Neural crest cell (in vitro differentiated cells): ENCODE measurements at regions not wholly inside any gene's neighbourhood (a gene's known extent, or its start where the extent isn't known, plus 50 kb on each side); places are given as distances from the start of the nearest gene placed in this dataset.

Source experiments
- DNase-seq: peaks from one replicate; pipeline ENCODE4 v3.0.0; 2021; ENCODE audit warnings: low read depth, mixed read lengths, low spot score
- H3K27ac Mint-ChIP-seq: one replicate; pipeline ENCODE4 v1.8.0; 2021; ENCODE audit warnings: mild to moderate bottlenecking, mixed read lengths; ENCODE audit not compliant: unreplicated experiment
- H3K27me3 Mint-ChIP-seq: 2 replicates; pipeline ENCODE4 v1.8.0; 2021; ENCODE audit warnings: low read depth, mild to moderate bottlenecking, mixed read lengths
- H3K36me3 Mint-ChIP-seq: 2 replicates; pipeline ENCODE4 v1.8.0; 2021; ENCODE audit warnings: low read depth, mild to moderate bottlenecking, mixed read lengths
- H3K4me1 Mint-ChIP-seq: 2 replicates; pipeline ENCODE4 v1.8.0; 2021; ENCODE audit warnings: mixed read lengths
- H3K4me3 Mint-ChIP-seq: one replicate; pipeline ENCODE4 v1.8.0; 2021; ENCODE audit warnings: mild to moderate bottlenecking, mixed read lengths
- H3K9me3 Mint-ChIP-seq: 2 replicates; pipeline ENCODE4 v1.8.0; 2021; ENCODE audit warnings: mixed read lengths
- CTCF ChIP-seq: fragments of 200-600 bp; sonication (generic); conservative IDR thresholded peaks from 2 replicates; pipeline ENCODE4 v1.5.0; 2021; ENCODE audit warnings: antibody characterized with exemption, mild to moderate bottlenecking

DNA sequence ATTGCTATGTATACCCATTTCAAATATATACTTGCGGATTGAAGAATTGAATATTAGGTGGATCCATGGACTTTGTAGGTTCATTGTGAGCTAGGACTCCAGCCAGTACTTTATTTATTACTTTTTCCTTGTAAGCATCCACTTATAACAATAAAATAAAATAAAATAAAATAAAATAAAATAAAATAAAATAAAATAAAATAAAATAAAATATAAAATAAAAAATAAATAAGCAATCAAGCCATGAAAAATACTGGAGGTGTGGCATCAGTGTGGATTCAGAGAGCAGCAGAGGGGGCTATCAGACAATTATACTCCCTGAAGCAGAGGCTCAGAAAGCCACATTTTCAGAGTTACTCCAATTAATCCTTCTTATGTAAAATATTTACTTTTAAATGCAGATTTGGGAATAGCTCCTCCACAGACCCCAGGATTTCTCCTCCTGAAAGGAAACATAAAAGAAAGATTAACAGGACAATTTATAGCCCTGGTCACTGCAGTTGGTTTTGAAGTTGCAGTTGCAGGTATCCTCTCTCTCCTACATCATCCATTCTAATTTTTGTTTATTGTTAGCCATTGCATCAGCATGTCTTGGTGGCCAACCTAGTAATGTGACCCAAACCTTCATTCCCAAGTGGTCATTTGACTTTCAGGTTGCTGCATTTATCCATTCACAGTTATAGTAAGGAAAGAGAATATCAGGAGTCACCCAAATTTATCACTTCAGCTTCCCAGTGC, 2025.2 kb upstream of the IGFBP7 start:
- Mint-ChIP-seq H3K36me3 (no peaks in the 10 kb centered on the region), H3K27me3 (no peaks in the 10 kb centered on the region), H3K9me3 (no peaks in the 10 kb centered on the region), H3K27ac (no peak overlapping the region), H3K4me3 (no peak overlapping the region), H3K4me1 (no peaks in the 10 kb centered on the region)
- TF ChIP-seq CTCF: no peak
- no peak for DNase-seq

- H3K36me3 Mint-ChIP-seq: no peaks in the 10 kb centered on the region
- peaks cover 11% of the 10 kb centered on the region for H3K9me3 Mint-ChIP-seq
- no peak overlapping the region for H3K27ac Mint-ChIP-seq
- no peak for DNase-seq
- H3K4me3 Mint-ChIP-seq: no peak overlapping the region
- H3K27me3 Mint-ChIP-seq: no peaks in the 10 kb centered on the region
- H3K4me1 Mint-ChIP-seq: no peaks in the 10 kb centered on the region
- TF ChIP-seq CTCF: peak; percentile 28
Observed at GRCh38 chr4:59161249-59161648, 2038.9 kb upstream of the ADGRL3 start.

DNA sequence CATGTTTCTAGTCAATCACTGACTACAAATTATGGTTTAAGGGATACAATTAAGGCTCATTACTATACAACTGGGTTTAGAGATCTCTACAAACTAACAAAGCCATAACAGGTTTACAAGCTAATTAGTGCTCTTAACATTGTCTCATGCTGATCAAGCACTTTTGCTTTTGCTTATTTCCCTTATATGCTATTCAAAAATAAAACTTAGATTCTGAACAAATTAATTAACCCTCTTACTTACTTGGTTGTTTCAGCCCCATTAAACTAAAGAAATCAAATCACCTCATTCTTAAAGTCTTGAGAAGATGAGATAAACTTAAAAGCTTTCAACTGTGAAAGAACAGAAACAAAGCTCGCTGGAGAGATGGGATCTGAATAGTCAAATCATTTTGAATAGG, 2024.5 kb upstream of the ADGRL3 start:
- Mint-ChIP-seq H3K27ac (no peak overlapping the region), H3K36me3 (no peaks in the 10 kb centered on the region), H3K9me3 (no peaks in the 10 kb centered on the region), H3K4me1 (no peaks in the 10 kb centered on the region), H3K27me3 (no peaks in the 10 kb centered on the region), H3K4me3 (no peak overlapping the region)
- no peak for DNase-seq
- no peak for TF ChIP-seq CTCF

DNA sequence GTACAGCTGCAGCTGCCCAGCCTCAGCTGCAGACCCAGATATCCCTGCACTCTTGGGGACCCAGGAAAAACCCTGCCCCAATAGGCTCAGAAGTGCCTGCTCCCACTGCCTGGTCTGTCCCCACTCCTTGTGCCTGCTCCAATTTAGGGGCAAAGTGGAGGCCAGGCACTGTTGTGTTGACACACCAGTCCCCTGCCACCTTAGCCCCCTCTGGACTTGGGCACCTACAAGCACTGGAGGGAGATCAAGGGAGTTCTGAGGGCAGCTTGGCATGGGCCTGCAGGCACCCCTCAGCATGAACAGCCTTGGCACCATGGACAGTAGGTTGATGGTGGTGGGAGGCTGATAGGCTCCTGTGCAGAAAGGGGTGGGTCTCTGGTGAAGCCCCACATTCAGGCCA, 2020.8 kb upstream of the ADGRL3 start:
- no peaks in the 10 kb centered on the region for H3K36me3 Mint-ChIP-seq
- TF ChIP-seq CTCF: no peak
- H3K27me3 Mint-ChIP-seq: no peaks in the 10 kb centered on the region
- no peak overlapping the region for H3K4me3 Mint-ChIP-seq
- H3K9me3 Mint-ChIP-seq: peaks cover 3% of the 10 kb centered on the region
- no peaks in the 10 kb centered on the region for H3K4me1 Mint-ChIP-seq
- no peak overlapping the region for H3K27ac Mint-ChIP-seq
- DNase-seq: no peak

GRCh38 chr4:59180161-59180560, 2020.0 kb upstream of the ADGRL3 start:
- peaks cover 3% of the 10 kb centered on the region for H3K9me3 Mint-ChIP-seq
- H3K4me1 Mint-ChIP-seq: no peaks in the 10 kb centered on the region
- no peaks in the 10 kb centered on the region for H3K36me3 Mint-ChIP-seq
- H3K27me3 Mint-ChIP-seq: no peaks in the 10 kb centered on the region
- TF ChIP-seq CTCF: no peak
- DNase-seq: no peak
- H3K4me3 Mint-ChIP-seq: no peak overlapping the region
- H3K27ac Mint-ChIP-seq: no peak overlapping the region
